OCI-LY7 (cell line): ENCODE measurements at regions not wholly inside any gene's neighbourhood (a gene's known extent, or its start where the extent isn't known, plus 50 kb on each side); places are given as distances from the start of the nearest gene placed in this dataset.

Experiments
- BruUV-seq: library from RNA; stranded (reverse); fragments of 400-500 nt; replicated peaks from 2 replicates; lab custom pipeline; 2021; lab: Mats Ljungman, UMichigan
- CTCF ChIA-PET: fragments of 300-600 bp; sonication (Branson Sonifier 250); formaldehyde crosslinking; loops from one replicate; lab custom pipeline; 2022; ENCODE audit warnings: antibody characterized with exemption; ENCODE audit not compliant: unreplicated experiment; lab: Charles Lee
- POLR2A ChIA-PET: fragments of 300-600 bp; sonication (Branson Sonifier 250); formaldehyde crosslinking; loops from one replicate; lab custom pipeline; 2022; ENCODE audit warnings: antibody characterized with exemption; lab: Charles Lee
- DNase-seq: peaks from one replicate; pipeline ENCODE4 v3.0.0-alpha.2; 2015; ENCODE audit warnings: low spot score
- H2AFZ ChIP-seq: fragments of 200-600 bp; sonication (generic), shearing (Covaris generic); 2 replicates; pipeline ENCODE4 v1.6.1; 2014; ENCODE audit warnings: mild to moderate bottlenecking, antibody characterized with exemption, low read length, moderate library complexity
- H3K27ac ChIP-seq: fragments of 200-600 bp; sonication (generic); 2 replicates; pipeline ENCODE4 v1.5.1; 2014; ENCODE audit warnings: mixed run types, low read depth, mild to moderate bottlenecking, moderate library complexity, low read length, inconsistent platforms; ENCODE audit not compliant: poor library complexity, severe bottlenecking
- H3K36me3 ChIP-seq: fragments of 200-600 bp; sonication (generic); 2 replicates; pipeline ENCODE4 v1.6.1; 2014; ENCODE audit warnings: mild to moderate bottlenecking, antibody characterized with exemption, low read length, moderate library complexity, mixed read lengths; ENCODE audit not compliant: insufficient read depth
- H3K4me1 ChIP-seq: fragments of 200-600 bp; sonication (generic); 2 replicates; pipeline ENCODE4 v1.5.1; 2014; ENCODE audit warnings: mild to moderate bottlenecking, low read length; ENCODE audit not compliant: insufficient read depth, poor library complexity, severe bottlenecking
- H3K4me2 ChIP-seq: fragments of 200-600 bp; sonication (generic); 2 replicates; pipeline ENCODE4 v1.6.1; 2014; ENCODE audit warnings: mild to moderate bottlenecking, low read length
- H3K4me3 ChIP-seq: fragments of 200-600 bp; sonication (generic); 2 replicates; pipeline ENCODE4 v1.5.1; 2014; ENCODE audit warnings: mild to moderate bottlenecking, low read depth, low read length; ENCODE audit not compliant: poor library complexity, severe bottlenecking
- H3K79me2 ChIP-seq: fragments of 200-600 bp; sonication (generic); 2 replicates; pipeline ENCODE4 v1.6.1; 2016; ENCODE audit warnings: low read depth, mild to moderate bottlenecking, low read length, moderate library complexity, mixed read lengths; ENCODE audit not compliant: insufficient read depth
- H3K9me2 ChIP-seq: fragments of 200-600 bp; sonication (generic); 2 replicates; pipeline ENCODE4 v1.6.1; 2016; ENCODE audit warnings: mild to moderate bottlenecking, low read length, mixed read lengths; ENCODE audit not compliant: insufficient read depth
- H3K9me3 ChIP-seq: fragments of 200-600 bp; sonication (generic); 2 replicates; pipeline ENCODE4 v1.6.1; 2014; ENCODE audit warnings: mild to moderate bottlenecking, mixed run types, low read length, mixed read lengths
- H4K20me1 ChIP-seq: fragments of 200-600 bp; sonication (generic); 2 replicates; pipeline ENCODE4 v1.6.1; 2014; ENCODE audit warnings: mild to moderate bottlenecking, antibody characterized with exemption, low read length, moderate library complexity, mixed read lengths; ENCODE audit not compliant: insufficient read depth
- EZH2phosphoT487 ChIP-seq: fragments of 200-600 bp; sonication (generic); IDR thresholded peaks from 2 replicates; pipeline ENCODE4 v1.6.1; 2018; ENCODE audit warnings: low read depth, borderline replicate concordance, mild to moderate bottlenecking, mixed run types, antibody characterized with exemption, low read length, moderate library complexity, mixed read lengths
- intact Hi-C: fragments of 100-400 bp; cut with micrococcal nuclease; formaldehyde crosslinking; loops from one replicate; pipeline ENCODE4 v1.10.0; 2022; ENCODE audit not compliant: unreplicated experiment
- TF ChIP-seq, protein P1 (sequence below): fragments of 200-600 bp; sonication (generic); conservative IDR thresholded peaks from 2 replicates; pipeline ENCODE4 v1.5.1; 2014; ENCODE audit warnings: mild to moderate bottlenecking, antibody characterized with exemption, low read length, moderate library complexity, mixed read lengths

DNA sequence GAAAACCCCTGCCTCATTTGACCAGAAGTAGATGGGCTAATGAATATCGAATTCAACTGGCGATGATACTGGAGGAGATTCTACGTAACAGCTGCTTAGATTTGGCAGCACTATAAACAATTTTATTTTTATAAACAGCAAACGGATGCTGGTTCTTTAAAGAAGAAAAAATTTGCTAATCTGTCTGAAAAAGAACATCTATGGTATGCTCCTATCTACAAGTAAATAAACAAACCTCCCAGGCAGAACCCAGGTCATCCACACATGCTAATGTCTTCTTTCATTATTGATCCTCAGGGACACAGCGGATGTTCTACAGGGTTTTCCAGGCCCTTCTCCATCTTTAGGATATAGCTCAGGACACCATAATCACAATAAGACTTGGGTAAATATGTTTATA lies 291.3 kb downstream of the ALDH8A1 start:
- no TSS peak for BruUV-seq
- H3K4me1 ChIP-seq, result no peaks in the 10 kb centered on the region
- DNase-seq, result no peak
- no peaks in the 10 kb centered on the region for H3K9me3 ChIP-seq
- ChIA-PET CTCF (no interaction called here), POLR2A (interaction anchor here (0.5 kb wide), 1 partner anchor 107 kb away, joined by 3 read pairs; no protein-coding TSS in a partner anchor)
- no peaks in the 10 kb centered on the region for H3K36me3 ChIP-seq
- no peaks in the 10 kb centered on the region for H3K9me2 ChIP-seq
- no peak overlapping the region for H3K4me2 ChIP-seq
- H3K4me3 ChIP-seq, result no peak overlapping the region
- intact Hi-C loops, result no loop called here
- no peak overlapping the region for H2AFZ ChIP-seq
- no peaks in the 10 kb centered on the region for H4K20me1 ChIP-seq
- no peak overlapping the region for H3K27ac ChIP-seq
- H3K79me2 ChIP-seq, result no peaks in the 10 kb centered on the region
- TF ChIP-seq, protein P1, sequence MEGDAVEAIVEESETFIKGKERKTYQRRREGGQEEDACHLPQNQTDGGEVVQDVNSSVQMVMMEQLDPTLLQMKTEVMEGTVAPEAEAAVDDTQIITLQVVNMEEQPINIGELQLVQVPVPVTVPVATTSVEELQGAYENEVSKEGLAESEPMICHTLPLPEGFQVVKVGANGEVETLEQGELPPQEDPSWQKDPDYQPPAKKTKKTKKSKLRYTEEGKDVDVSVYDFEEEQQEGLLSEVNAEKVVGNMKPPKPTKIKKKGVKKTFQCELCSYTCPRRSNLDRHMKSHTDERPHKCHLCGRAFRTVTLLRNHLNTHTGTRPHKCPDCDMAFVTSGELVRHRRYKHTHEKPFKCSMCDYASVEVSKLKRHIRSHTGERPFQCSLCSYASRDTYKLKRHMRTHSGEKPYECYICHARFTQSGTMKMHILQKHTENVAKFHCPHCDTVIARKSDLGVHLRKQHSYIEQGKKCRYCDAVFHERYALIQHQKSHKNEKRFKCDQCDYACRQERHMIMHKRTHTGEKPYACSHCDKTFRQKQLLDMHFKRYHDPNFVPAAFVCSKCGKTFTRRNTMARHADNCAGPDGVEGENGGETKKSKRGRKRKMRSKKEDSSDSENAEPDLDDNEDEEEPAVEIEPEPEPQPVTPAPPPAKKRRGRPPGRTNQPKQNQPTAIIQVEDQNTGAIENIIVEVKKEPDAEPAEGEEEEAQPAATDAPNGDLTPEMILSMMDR, result no peak
- no peak for TF ChIP-seq EZH2phosphoT487

DNA sequence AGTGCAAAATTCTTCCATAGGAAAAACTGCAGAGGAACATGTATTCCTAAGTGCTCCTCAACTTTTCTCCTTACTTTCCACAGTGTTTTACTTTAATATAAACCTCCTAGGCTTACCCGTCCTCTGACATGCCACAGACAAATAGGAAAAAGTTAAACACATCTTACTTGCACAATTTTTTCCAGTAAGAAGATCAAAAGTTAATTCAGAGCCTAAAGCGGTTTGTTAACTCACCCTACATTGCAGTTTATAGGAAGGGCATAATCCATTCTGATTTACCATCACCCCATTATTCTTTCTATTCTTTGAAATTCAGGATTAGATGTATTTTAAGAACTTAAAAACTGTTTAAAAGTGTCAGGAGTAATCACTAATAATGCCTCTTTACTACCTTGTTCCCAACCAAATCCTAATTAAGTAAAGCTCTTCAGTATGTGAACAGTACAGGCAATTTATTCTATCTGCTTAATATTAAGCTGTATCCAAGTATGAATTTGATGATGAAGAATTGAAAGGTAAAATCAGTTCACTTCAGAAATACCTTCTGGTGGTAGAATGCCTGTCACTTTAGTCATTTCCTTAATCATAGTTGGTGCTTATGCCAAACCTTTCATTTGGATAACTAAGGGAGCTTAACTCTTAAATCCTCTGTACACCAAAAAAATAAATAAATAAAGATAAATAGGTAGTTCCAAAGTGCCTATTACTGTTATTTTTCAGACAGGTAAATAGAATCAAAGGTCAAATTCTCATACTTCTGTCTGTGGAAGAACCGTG lies 292.0 kb downstream of the ALDH8A1 start:
- H3K9me3 ChIP-seq, result no peaks in the 10 kb centered on the region
- no peak overlapping the region for H3K4me3 ChIP-seq
- BruUV-seq, result no TSS peak
- H3K4me1 ChIP-seq, result no peaks in the 10 kb centered on the region
- no peaks in the 10 kb centered on the region for H3K9me2 ChIP-seq
- ChIA-PET CTCF (no interaction called here), POLR2A (interaction anchor here (0.7 kb wide), 1 partner anchor 82 kb away, joined by 4 read pairs; no protein-coding TSS in a partner anchor)
- no peak for DNase-seq
- intact Hi-C loops, result no loop called here
- no peaks in the 10 kb centered on the region for H3K79me2 ChIP-seq
- H3K4me2 ChIP-seq, result no peak overlapping the region
- H2AFZ ChIP-seq, result no peak overlapping the region
- no peak overlapping the region for H3K27ac ChIP-seq
- no peaks in the 10 kb centered on the region for H3K36me3 ChIP-seq
- H4K20me1 ChIP-seq, result no peaks in the 10 kb centered on the region
- no peak for TF ChIP-seq EZH2phosphoT487
- TF ChIP-seq, protein P1, result no peak

DNA sequence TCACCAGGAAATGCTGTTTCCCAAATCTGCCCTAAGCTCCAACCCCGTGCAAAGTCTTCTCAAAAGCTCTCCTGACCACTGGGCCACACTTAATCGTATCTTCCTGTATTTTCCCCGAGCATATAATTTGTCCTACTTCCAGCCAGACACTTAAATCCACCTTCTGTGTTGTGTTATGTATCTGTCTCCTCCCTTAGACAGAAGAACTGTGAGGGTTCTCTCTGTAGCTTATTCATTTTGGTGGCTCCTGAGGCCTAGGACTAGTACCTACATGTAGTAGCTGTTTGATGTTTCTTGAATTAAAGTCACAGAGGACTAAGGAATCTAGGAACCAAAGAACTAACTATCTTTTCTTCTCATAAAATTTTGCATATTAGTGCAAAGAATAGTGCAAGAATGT lies 292.6 kb downstream of the ALDH8A1 start:
- Histone ChIP-seq H3K36me3 (no peaks in the 10 kb centered on the region), H3K9me2 (no peaks in the 10 kb centered on the region), H3K4me2 (no peak overlapping the region), H2AFZ (no peak overlapping the region), H3K9me3 (no peaks in the 10 kb centered on the region), H3K27ac (no peak overlapping the region), H4K20me1 (no peaks in the 10 kb centered on the region), H3K4me3 (no peak overlapping the region), H3K4me1 (no peaks in the 10 kb centered on the region), H3K79me2 (no peaks in the 10 kb centered on the region)
- no peak for TF ChIP-seq EZH2phosphoT487
- TF ChIP-seq, protein P1, result no peak
- no TSS peak for BruUV-seq
- no peak for DNase-seq
- ChIA-PET CTCF (no interaction called here), POLR2A (interaction anchor here (0.6 to 0.7 kb wide), 2 partner anchors 83 to 525 kb away, joined by 4 read pairs; no protein-coding TSS in a partner anchor)
- intact Hi-C loops, result no loop called here
